ENCODE measurements at regions not wholly inside any gene's neighbourhood (a gene's known extent, or its start where the extent isn't known, plus 50 kb on each side); places are given as distances from the start of the nearest gene placed in this dataset.

DNA sequence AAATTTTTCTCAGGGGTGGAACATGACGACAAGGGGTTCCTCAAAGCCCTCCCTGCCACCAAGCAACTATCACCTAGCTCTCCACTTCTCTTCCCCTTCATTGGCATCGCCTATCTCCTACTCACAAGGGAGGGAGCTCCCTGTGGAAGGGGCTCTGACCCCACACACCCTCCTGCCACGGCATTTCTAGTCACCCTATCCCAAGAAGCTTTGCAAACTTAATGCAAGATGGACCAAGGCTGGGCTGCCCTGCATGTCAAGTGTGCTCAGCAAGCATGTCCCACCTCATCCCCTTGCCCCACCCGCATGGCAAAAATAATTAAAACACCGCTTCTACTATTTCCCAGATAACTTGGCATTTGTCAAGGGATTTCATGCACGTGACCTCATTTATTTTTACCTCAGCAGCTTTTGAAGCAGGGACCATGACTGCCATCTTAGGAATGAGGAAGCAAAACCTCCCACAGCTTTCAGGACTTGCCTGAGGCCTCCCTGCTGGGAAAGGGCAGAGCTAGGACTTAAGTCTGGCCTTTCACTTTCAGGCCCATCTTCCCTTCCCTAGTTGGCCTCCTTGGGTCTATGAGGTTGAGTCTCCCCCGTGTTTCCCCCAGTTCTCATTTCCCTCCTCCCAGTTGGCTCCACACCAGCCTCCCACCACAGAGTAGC lies 161.3 kb downstream of the TSEN15 start:
- peak; percentile 76 for DNase-seq (ENCODE audit: low read depth)
- no peak overlapping the region for H3K4me3 ChIP-seq (ENCODE audit: low read depth, low read length)

DNA sequence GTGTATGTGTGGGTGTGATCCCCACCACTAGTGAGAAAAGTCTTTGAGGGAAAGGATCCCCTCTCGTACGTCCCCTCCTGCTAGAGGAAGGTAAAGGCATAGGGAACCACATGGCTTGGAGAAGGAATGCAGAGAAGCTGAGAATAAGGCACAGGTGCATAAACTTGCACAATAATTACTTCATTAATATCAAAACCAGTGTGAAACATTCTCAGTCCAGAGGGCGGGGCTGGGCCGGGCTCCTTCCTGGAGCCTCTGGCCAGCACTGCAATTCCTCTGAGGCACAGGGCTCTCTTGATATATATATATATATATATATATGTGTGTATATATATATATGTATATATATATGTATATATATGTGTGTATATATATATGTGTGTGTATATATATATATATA lies 162.6 kb downstream of the TSEN15 start:
- no peak overlapping the region for H3K4me3 ChIP-seq (ENCODE audit: low read depth, low read length)
- no peak for DNase-seq (ENCODE audit: low read depth)

DNA sequence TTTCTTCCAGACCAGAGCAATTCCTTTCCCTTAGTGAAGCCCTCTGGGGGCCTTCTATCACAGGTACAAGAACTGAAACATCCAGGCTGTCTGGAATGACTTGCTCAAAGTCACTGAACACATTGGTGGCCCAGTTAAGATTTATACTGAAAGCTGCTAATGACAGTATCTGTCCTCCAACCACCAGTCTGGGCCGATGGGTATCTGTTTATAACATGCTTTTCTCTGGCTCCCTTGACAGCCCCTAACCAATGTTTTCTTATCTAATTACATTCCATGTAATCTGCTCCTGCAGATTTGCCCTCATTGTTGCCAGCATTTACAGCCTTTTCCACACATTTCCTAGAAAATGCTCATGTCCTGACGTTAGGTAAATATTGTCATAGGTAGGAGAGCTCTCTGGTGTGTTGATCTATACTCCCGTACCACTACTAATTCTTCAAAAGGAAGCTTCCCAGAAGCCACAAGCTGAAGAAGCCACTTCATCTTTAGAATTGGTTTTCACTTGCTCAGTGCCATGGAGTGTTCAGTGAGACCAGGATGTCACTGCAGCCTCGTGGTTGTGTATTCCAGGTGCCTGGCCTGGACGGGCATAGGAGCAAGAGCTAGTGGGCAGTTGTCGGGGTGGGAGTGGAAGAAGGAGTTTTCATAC lies 163.9 kb downstream of the TSEN15 start:
- no peak overlapping the region for H3K4me3 ChIP-seq (ENCODE audit: low read depth, low read length)

DNA sequence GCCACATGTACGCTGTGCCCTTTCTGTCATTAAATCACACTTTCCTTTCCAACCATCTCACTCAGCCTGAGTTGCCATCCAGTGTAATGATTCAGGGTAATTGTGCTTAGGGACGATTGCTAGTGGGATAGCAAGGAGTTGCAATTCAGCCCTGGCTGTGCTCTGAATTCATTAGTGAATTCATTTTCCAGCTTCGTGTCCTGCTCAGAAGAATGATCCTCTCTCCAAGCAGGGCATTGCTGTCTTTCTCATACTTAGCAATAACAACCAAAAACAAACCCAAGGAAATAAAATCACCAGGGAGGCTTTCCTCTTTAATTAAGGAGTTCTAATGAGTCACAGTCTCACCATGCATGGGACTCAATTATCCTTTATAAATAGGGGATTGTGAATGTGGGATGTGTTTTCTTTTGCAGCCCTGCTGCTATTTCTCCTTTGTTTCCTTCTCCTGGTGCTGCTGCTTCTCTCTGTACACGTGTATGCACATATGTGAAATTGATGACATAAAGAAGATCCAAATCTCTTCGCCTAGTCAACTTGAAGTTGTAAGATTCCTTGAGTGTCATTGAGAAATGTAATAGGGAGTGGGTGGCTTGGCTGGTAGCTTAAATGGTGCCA lies 167.0 kb downstream of the TSEN15 start:
- no peak for DNase-seq (ENCODE audit: low read depth)
- H3K4me3 ChIP-seq (ENCODE audit: low read depth, low read length): no peak overlapping the region

More for the DNA sequence above, 163.9 kb downstream of the TSEN15 start:
- no peak for DNase-seq (ENCODE audit: low read depth)

DNA sequence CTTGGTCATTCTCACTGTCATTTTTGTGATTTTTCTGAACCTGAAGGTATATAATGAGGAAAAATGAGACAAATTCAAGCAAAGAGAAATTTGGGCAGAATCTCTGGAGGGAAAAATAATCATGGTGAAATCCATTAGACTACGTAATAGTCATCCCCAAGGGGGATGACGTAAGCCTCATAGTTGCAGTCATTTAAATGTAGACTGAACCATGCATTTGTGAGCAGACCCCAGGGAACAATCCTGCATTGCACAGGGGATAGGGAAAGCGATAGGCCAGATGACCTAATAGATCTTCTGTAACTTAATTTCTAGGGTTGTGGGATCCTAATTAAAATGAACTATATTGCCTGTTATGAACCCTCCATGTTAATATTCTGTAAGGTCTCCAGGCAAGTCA lies 167.4 kb upstream of the C1orf21 start:
- DNase-seq (ENCODE audit: low read depth): peak; percentile 32
- H3K4me3 ChIP-seq (ENCODE audit: low read depth, low read length): no peak overlapping the region

DNA sequence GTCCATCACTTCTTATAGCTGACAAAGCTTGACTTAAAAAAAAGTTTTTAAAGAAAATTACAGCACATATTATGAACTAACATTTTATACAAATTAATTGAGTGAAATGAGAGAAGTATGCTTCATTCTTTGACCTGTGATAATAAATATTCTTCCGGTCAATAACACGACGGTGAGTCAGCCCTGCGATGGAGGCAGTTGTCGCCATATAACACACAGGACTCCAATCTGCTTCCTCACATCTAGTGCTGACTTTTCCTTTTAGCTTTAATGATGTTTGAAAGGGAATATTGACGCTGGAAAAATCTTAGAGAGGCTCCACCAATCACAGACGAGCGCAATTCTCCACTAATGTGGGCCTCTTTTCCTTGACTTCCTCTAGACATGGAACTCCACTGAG lies 166.9 kb upstream of the C1orf21 start:
- no peak overlapping the region for H3K4me3 ChIP-seq (ENCODE audit: low read depth, low read length)
- DNase-seq (ENCODE audit: low read depth): no peak

DNA sequence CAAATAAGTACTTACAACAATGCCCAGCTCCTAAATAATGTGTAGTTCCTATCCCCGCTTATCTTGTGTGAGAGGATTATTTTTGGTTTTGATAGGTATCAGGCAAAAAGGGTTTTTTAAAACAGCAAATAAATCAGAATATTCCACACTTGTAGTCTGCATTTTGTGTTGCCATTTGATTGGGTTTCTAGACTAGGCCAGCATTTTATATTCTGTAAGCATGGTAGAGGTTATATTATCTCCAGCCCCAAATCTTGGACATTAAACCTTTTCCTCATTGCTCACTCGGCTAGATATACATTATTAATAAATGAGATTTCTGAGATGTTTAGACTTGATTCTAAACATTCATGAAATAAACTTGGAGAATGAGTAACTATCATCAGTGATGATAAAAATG lies 165.7 kb upstream of the C1orf21 start:
- DNase-seq (ENCODE audit: low read depth): no peak
- H3K4me3 ChIP-seq (ENCODE audit: low read depth, low read length): no peak overlapping the region

DNA sequence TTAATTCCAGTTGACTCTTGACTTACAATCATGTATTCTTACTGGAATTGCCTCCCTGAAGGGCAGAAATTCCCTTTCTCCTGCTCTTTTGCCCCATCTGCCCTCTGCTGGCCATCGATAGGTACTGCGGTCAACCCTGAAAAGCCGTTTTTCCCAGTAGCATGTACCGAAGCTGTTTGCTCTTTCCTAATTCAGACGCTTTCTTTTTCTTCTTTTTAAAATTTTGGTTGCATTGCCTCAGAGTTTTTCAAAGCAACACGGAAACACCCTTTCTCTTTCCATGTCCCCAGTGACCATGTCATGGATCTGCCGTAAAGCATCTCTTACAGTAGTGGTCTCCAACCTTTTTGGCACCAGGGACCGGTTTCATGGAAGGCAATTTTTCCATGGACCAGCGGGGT lies 164.2 kb upstream of the C1orf21 start:
- DNase-seq (ENCODE audit: low read depth): no peak
- H3K4me3 ChIP-seq (ENCODE audit: low read depth, low read length): peak overlapping the region; percentile 16

DNA sequence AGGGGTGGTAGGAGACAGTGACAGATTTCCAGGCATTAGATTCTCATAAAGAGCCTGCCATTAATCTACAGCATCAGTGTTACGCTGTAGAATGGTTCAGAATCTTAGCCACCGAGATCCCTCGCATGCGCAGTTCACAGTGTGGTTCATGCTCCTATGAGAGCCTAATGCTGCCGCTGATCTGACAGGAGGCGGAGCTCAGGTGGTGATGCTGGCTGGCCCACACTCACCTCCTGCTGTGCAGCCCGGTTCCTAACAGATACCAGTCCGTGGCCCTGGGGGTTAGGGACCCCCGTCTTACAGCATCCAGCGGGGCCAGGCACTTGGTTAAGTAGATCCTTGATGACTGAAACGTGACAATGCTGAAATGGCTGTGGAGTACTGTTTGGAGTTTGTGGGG lies 163.6 kb upstream of the C1orf21 start:
- H3K4me3 ChIP-seq (ENCODE audit: low read depth, low read length): no peak overlapping the region
- no peak for DNase-seq (ENCODE audit: low read depth)

DNA sequence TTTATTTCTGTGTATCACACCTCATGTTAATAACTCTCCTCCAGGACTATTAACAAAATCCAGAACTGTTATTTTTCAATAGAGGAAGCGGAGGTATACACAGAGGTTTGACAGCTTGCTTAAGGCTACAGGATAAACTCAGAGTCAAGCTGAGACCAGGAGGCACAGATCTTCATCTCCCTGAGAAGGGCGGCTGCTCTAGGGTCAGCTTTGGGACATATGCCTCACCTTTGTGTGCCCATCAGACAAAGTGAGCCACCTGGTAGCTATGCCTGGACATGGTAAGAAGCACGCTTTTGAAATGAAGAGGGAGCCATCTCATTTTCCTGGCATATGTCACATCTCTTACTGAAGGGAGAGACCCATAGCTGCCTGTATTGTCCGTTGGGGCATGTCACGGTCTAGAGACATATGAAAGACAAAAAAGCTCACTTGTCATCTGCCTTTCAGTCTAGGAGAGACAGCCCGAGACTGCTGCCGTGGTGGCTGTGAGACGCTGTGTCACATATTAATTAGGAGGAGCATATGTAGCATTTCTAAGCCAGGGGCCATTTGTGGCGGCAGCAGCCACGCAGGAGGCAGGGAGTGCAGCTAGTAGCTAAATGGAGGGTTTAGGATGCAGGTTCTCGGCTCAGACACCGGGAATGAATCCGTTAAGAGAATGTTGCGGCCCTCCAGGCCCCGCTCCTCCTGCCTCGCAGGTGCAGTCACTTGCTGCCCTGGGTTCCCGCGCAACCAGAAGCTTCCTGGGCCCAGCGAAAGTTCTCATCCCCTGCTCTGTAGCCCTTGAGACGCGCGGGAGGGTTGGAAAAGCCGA lies 161.3 kb upstream of the C1orf21 start:
- no peak overlapping the region for H3K4me3 ChIP-seq (ENCODE audit: low read depth, low read length)
- no peak for DNase-seq (ENCODE audit: low read depth)

DNA sequence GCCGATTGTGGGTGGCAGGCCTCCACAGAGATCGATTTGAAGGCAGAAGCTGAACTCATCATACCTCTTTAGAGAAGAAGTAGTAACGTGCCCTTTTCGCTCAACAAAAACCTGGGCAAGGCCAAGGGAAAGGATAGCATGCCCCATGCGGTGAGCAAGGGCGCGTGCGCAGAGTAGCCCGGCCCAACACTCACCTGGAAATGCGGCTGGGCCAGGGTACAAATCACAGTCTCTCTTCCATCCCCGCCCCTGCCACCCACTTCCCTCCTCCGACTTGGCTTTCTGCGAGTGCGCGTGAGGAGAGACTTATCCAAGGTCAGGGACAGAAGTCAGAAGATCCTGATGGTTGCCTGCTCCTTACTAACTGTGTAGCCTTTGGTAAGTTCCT lies 160.7 kb upstream of the C1orf21 start:
- no peak overlapping the region for H3K4me3 ChIP-seq (ENCODE audit: low read depth, low read length)

DNA sequence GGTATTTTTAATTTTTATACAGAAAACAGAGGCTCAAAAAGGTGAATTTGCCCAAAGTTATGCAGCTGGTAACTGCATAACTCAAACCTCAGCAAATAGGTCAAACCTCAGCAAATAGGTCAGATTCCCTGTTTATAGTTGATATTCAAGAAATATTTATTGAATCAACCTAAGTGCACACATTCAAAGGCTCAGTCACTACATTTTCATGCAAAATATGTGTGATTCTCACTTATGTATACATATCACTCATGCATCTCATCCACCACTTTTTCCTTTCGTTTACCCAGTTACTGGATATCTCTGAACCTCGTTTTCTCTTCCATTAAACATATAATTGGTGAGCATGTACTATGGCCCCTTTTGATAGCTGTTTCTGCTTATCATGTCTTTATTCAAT lies 158.3 kb upstream of the C1orf21 start:
- H3K4me3 ChIP-seq (ENCODE audit: low read depth, low read length): no peak overlapping the region
- DNase-seq (ENCODE audit: low read depth): no peak

More for the DNA sequence above, 160.7 kb upstream of the C1orf21 start:
- no peak for DNase-seq (ENCODE audit: low read depth)

DNA sequence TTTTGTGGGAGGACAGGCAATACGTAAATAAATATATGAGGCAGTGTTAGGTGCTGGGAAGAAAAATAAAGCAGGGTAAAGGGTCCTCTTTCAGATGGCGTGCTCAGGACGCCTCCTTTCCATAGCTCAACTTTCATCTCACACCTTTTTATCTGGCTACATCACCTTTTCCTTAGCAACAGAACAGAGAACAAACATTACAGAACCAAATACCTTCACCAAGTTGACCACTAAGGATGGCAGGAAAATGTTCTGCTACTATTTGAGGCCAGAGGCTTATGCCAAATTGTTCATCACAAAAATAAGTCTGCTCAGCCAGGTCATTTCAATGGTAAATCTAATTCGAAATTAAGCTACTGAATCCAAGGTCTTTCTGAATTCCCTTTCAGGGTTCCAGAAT lies 149.2 kb upstream of the C1orf21 start:
- H3K4me3 ChIP-seq (ENCODE audit: low read depth, low read length): no peak overlapping the region
- no peak for DNase-seq (ENCODE audit: low read depth)

DNA sequence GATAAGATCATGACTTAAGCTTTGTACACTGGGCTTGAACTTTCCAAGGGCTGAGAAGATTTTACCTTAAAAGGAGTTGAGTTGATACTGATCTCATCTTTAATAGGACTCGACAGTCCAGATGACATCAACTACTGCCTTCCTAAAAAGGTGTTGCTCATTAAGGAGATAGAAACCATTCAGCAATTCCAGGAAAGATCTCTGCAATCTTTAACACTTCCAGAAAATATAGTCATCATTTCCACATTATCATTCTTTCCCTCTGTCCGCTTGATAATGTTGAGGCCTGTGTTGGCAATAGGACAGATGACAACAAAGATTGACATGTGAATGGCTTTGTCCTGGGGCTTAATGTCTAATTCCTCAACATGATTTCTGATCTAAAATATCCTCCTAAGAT lies 145.4 kb upstream of the C1orf21 start:
- no peak for DNase-seq (ENCODE audit: low read depth)
- no peak overlapping the region for H3K4me3 ChIP-seq (ENCODE audit: low read depth, low read length)

DNA sequence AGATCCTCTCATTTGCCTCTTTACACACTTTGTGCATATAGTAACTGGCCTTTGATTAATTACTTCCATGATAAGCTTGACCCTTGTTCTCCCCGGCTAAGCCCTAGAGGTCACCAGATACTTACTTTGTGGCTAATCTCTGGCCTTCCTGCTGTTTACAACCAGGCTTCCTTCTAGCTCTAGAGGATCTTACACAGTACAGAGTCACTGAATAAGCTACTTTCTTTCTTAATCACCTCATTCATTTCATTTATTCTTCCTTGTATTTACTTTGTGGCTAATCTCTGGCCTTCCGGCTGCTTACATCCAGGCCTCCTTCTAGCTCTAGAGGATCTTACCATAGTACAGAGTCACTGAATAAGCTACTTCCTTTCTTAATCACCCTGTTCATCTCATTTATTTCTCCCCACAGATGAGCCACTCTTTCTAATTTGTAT lies 144.3 kb upstream of the C1orf21 start:
- no peak for DNase-seq (ENCODE audit: low read depth)
- no peak overlapping the region for H3K4me3 ChIP-seq (ENCODE audit: low read depth, low read length)

DNA sequence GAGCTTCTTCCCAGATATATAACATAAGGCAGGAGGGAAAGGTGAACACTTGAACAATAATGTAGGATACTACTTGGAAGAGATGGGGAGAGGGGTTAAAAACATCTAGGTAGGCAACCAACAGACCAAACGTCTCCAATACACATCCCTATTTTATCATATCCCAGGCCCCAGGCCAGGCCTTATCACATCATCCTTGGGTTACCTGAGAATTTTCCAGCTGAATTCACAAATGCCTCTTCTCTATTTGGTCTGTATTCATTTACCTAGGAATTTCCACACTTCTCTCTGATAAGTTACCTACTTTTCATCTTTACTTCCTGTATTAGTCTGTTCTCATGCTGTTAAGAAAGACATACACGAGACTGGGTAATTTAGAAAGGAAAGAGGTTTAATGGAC lies 141.9 kb upstream of the C1orf21 start:
- no peak for DNase-seq (ENCODE audit: low read depth)
- no peak overlapping the region for H3K4me3 ChIP-seq (ENCODE audit: low read depth, low read length)

DNA sequence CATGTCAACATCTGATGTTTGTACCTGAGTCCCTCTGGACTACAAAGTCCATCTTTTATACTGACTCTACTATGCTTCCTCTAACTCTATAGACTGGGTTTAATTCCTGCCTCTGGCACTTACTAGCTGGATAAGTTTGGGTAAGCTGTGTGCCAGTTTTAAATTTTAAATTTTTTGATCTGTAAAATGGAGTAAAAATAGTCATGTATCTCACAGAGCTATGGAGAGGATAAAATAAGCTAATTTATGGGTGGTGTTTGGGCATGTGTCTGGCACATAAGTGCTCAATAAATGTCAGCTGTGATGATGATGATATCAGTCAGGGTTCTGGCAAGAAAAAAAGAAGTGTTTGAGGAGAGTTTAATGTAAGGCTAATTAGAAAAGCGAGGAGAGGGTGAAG lies 139.2 kb upstream of the C1orf21 start:
- H3K4me3 ChIP-seq (ENCODE audit: low read depth, low read length): no peak overlapping the region
- DNase-seq (ENCODE audit: low read depth): no peak

DNA sequence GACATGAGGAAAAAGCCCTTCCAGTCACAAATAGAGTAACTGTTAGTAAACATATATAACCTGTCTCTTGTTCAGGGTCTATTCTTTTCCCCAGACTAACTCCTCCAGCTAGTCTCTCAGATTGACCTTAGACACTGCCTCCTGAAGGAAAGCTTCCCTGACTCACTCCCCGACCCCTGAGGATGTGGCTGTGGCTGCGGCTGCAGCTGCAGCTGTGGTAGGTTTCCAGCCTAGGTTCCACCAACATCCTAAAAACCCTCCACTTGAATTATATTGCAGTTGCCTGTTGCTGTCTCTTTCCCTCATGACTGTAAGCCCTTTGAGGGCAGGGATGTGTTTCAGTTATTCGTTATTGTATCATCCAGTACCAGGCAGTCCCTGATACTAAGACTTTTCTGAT lies 132.9 kb upstream of the C1orf21 start:
- H3K4me3 ChIP-seq (ENCODE audit: low read depth, low read length): no peak overlapping the region

DNA sequence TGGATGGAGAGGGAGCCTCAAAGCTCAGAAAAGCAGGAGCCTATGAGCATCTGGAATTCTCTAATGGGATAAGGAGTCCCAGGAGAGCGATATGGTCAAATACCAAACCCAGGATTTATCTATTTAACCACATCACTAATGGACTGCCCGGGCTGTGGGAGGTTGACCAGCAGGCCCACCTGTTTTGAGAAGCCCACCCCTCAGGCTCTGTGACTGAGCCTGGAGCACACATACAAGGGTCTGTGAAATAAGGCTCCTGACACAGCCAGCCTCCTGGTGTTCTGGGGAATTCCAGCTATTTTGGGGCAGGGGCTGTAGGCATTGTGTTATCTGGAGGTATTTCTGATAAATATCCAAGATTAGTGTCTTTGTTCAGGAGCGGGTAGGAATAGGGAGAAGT lies 132.0 kb upstream of the C1orf21 start:
- no peak overlapping the region for H3K4me3 ChIP-seq (ENCODE audit: low read depth, low read length)
- no peak for DNase-seq (ENCODE audit: low read depth)

More for the DNA sequence above, 132.9 kb upstream of the C1orf21 start:
- no peak for DNase-seq (ENCODE audit: low read depth)

DNA sequence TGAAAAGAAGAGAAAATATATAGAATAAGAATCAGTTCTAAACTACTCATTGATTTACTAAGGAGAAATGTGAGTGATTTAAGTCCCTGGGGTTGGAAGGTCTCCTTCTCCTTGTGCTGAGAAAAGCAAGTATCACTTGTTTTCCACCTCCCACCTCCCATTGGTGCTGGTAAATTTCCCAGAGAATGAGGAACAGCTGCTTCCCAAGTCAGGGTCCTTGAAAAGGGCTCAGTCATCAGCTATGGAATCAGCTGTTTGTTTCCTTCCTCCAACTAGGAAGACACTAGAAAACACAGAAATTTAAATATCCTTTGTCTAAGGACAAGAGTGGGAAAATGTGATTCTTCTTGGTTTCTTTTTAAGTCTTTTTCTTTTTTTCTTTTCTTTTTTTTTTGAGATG lies 131.3 kb upstream of the C1orf21 start:
- DNase-seq (ENCODE audit: low read depth): peak; percentile 26
- no peak overlapping the region for H3K4me3 ChIP-seq (ENCODE audit: low read depth, low read length)

All from skeletal muscle cell (primary cell).